ENCODE measurements at regions not wholly inside any gene's neighbourhood (a gene's known extent, or its start where the extent isn't known, plus 50 kb on each side); places are given as distances from the start of the nearest gene placed in this dataset.

- H3K27me3 ChIP-seq = no peaks in the 10 kb centered on the region
- no peak overlapping the region for H3K4me3 ChIP-seq
- H3K9me3 ChIP-seq = no peaks in the 10 kb centered on the region
- H3K27ac ChIP-seq = no peak overlapping the region
- no peak for TF ChIP-seq CTCF (IDR thresholded peaks at IDR 0.05)
- TF ChIP-seq POLR2A (IDR thresholded peaks at IDR 0.05) = no peak
- no peak for TF ChIP-seq EP300 (IDR thresholded peaks at IDR 0.05)
- no peak for TF ChIP-seq POLR2AphosphoS5 (IDR thresholded peaks at IDR 0.05)
- no peaks in the 10 kb centered on the region for H3K4me1 ChIP-seq
- H3K36me3 ChIP-seq = no peaks in the 10 kb centered on the region
- WGBS = 34% methylated on average over 3 of the region's 3 CpGs
- DNase-seq (ENCODE audit: low spot score in 2 of 2) = no peak
Observed at GRCh38 chr12:20018406-20018805, 349.9 kb upstream of the PDE3A start.

GRCh38 chr12:20024194-20024593 lies 344.1 kb upstream of the PDE3A start:
- WGBS = 53% methylated on average over 6 of the region's 6 CpGs
- Histone ChIP-seq H3K4me3 (no peak overlapping the region), H3K27ac (no peak overlapping the region), H3K36me3 (no peaks in the 10 kb centered on the region), H3K4me1 (no peaks in the 10 kb centered on the region), H3K9me3 (no peaks in the 10 kb centered on the region), H3K27me3 (no peaks in the 10 kb centered on the region)
- no peak for DNase-seq (ENCODE audit: low spot score in 2 of 2)
- TF ChIP-seq EP300 (IDR thresholded peaks at IDR 0.05) = no peak

- no peak overlapping the region for H3K27ac ChIP-seq
- H3K36me3 ChIP-seq = no peaks in the 10 kb centered on the region
- no peaks in the 10 kb centered on the region for H3K9me3 ChIP-seq
- no peak overlapping the region for H3K4me3 ChIP-seq
- no peak for TF ChIP-seq EP300 (IDR thresholded peaks at IDR 0.05)
- no peak for TF ChIP-seq CTCF (IDR thresholded peaks at IDR 0.05)
- no peak for TF ChIP-seq POLR2AphosphoS5 (IDR thresholded peaks at IDR 0.05)
- TF ChIP-seq POLR2A (IDR thresholded peaks at IDR 0.05) = no peak
- WGBS = 94% methylated on average over 1 of the region's 1 CpG
- H3K4me1 ChIP-seq = no peaks in the 10 kb centered on the region
- no peak for DNase-seq (ENCODE audit: low spot score in 2 of 2)
- no peaks in the 10 kb centered on the region for H3K27me3 ChIP-seq
Observed at GRCh38 chr12:20028033-20028432, 340.3 kb upstream of the PDE3A start.

- H3K4me3 ChIP-seq = no peak overlapping the region
- no peak overlapping the region for H3K27ac ChIP-seq
- no peak for TF ChIP-seq EP300 (IDR thresholded peaks at IDR 0.05)
- TF ChIP-seq CTCF (IDR thresholded peaks at IDR 0.05) = no peak
- no peak for TF ChIP-seq POLR2A (IDR thresholded peaks at IDR 0.05)
- TF ChIP-seq POLR2AphosphoS5 (IDR thresholded peaks at IDR 0.05) = no peak
- H3K27me3 ChIP-seq = no peaks in the 10 kb centered on the region
- H3K4me1 ChIP-seq = no peaks in the 10 kb centered on the region
- H3K9me3 ChIP-seq = no peaks in the 10 kb centered on the region
- H3K36me3 ChIP-seq = no peaks in the 10 kb centered on the region
- WGBS = 28% methylated on average over 1 of the region's 1 CpG
- no peak for DNase-seq (ENCODE audit: low spot score in 2 of 2)
Observed at GRCh38 chr12:20030826-20031225, 337.5 kb upstream of the PDE3A start.

- 89% methylated on average over 4 of the region's 4 CpGs for WGBS
Observed at GRCh38 chr12:20039562-20039961, 328.8 kb upstream of the PDE3A start.

More at GRCh38 chr12:20039562-20039961, 328.8 kb upstream of the PDE3A start:
- no peaks in the 10 kb centered on the region for H3K4me1 ChIP-seq
- H3K27ac ChIP-seq = no peak overlapping the region
- no peaks in the 10 kb centered on the region for H3K27me3 ChIP-seq
- no peaks in the 10 kb centered on the region for H3K36me3 ChIP-seq
- TF ChIP-seq EP300 (IDR thresholded peaks at IDR 0.05) (no peak), POLR2A (IDR thresholded peaks at IDR 0.05) (no peak), POLR2AphosphoS5 (IDR thresholded peaks at IDR 0.05) (no peak), CTCF (IDR thresholded peaks at IDR 0.05) (no peak)
- H3K9me3 ChIP-seq = no peaks in the 10 kb centered on the region
- DNase-seq (ENCODE audit: low spot score in 2 of 2) = no peak
- H3K4me3 ChIP-seq = no peak overlapping the region

Measured in suprapubic skin (tissue), 4 donors.